HEK293 (cell line): ENCODE measurements at regions not wholly inside any gene's neighbourhood (a gene's known extent, or its start where the extent isn't known, plus 50 kb on each side); places are given as distances from the start of the nearest gene placed in this dataset.

Experiments used
- CTCF ChIA-PET: fragments of 350-600 bp; formaldehyde crosslinking; extraction: SDS; loops from one replicate; lab custom pipeline; 2021; ENCODE audit warnings: antibody characterized with exemption; lab: Yijun Ruan, JAX
- POLR2A ChIA-PET: fragments of 300-600 bp; formaldehyde crosslinking; extraction: SDS; loops from one replicate; lab custom pipeline; 2020; ENCODE audit warnings: antibody characterized with exemption, inconsistent platforms; lab: Yijun Ruan, JAX
- H3K27ac ChIP-seq: fragments of 200-500 bp; sonication (Bioruptor generic); 2 replicates; pipeline ENCODE4 v1.5.1; 2014; ENCODE audit warnings: low read depth, low read length, control low read depth, inconsistent platforms; ENCODE audit errors: extremely low read depth
- H3K36me3 ChIP-seq, 2 experiments: fragments of 200-500 bp in 1 of 2; sonication (Bioruptor generic) in 1 of 2; 1 replicate in 1 of 2; 2 replicates in 1 of 2; pipeline ENCODE4 v1.5.1; 2014 to 2017; ENCODE audit warnings: inconsistent platforms in 2 of 2, low read length in 2 of 2; ENCODE audit not compliant: control insufficient read depth in 2 of 2, insufficient read depth in 1 of 2
- H3K4me1 ChIP-seq: fragments of 200-500 bp; sonication (Bioruptor generic); 2 replicates; pipeline ENCODE4 v1.5.1; 2014; ENCODE audit warnings: mild to moderate bottlenecking, low read length, inconsistent platforms; ENCODE audit not compliant: control insufficient read depth, insufficient read depth
- H3K4me3 ChIP-seq: 2 replicates; pipeline ENCODE4 v1.5.1; 2011; ENCODE audit warnings: low read depth, mild to moderate bottlenecking, control low read depth, low read length, moderate library complexity
- H3K9me3 ChIP-seq: fragments of 200-500 bp; sonication (Bioruptor generic); 2 replicates; pipeline ENCODE4 v1.5.1; 2014; ENCODE audit warnings: low read depth, low read length, inconsistent platforms; ENCODE audit not compliant: control insufficient read depth, insufficient read depth
- HOXC10 ChIP-seq: sonication (generic); formaldehyde crosslinking; IDR thresholded peaks from 2 replicates; pipeline ENCODE4 v1.8.1; 2023; ENCODE audit warnings: mild to moderate bottlenecking, missing genetic modification reagents
- PATZ1 ChIP-seq: fragments of 450-650 bp; formaldehyde crosslinking; IDR thresholded peaks from 2 replicates; pipeline ENCODE4 v1.5.1; 2016; ENCODE audit warnings: missing biosample characterization, missing genetic modification characterization
- TRIM28 ChIP-seq: IDR thresholded peaks from 2 replicates; pipeline ENCODE4 v1.6.1; 2011; ENCODE audit warnings: low read length, control low read depth, borderline replicate concordance
- ZBTB17 ChIP-seq: fragments of 450-650 bp; formaldehyde crosslinking; IDR thresholded peaks from 2 replicates; pipeline ENCODE4 v1.5.1; 2016; ENCODE audit warnings: missing biosample characterization, missing genetic modification characterization
- ZBTB8A ChIP-seq: fragments of 450-650 bp; formaldehyde crosslinking; IDR thresholded peaks from 2 replicates; pipeline ENCODE4 v1.5.1; 2016; ENCODE audit warnings: missing biosample characterization, missing genetic modification characterization
- ZNF155 ChIP-seq: fragments of 450-650 bp; formaldehyde crosslinking; IDR thresholded peaks from 2 replicates; pipeline ENCODE4 v1.5.1; 2016; ENCODE audit warnings: missing biosample characterization, missing genetic modification characterization
- ZNF157 ChIP-seq: fragments of 450-650 bp; formaldehyde crosslinking; IDR thresholded peaks from 2 replicates; pipeline ENCODE4 v1.5.1; 2016; ENCODE audit warnings: missing biosample characterization, missing genetic modification characterization
- ZNF16 ChIP-seq: fragments of 450-650 bp; formaldehyde crosslinking; IDR thresholded peaks from 2 replicates; pipeline ENCODE4 v1.5.1; 2016; ENCODE audit warnings: low read depth, missing biosample characterization, missing genetic modification characterization
- ZNF175 ChIP-seq: fragments of 450-650 bp; formaldehyde crosslinking; IDR thresholded peaks from 2 replicates; pipeline ENCODE4 v1.5.1; 2016; ENCODE audit warnings: missing biosample characterization, missing genetic modification characterization
- ZNF23 ChIP-seq: fragments of 450-650 bp; formaldehyde crosslinking; IDR thresholded peaks from 2 replicates; pipeline ENCODE4 v1.5.1; 2016; ENCODE audit warnings: missing biosample characterization, missing genetic modification characterization, borderline replicate concordance
- ZNF266 ChIP-seq: fragments of 450-650 bp; formaldehyde crosslinking; IDR thresholded peaks from 2 replicates; pipeline ENCODE4 v1.5.1; 2016; ENCODE audit warnings: missing biosample characterization, missing genetic modification characterization, low read depth
- ZNF341 ChIP-seq: fragments of 450-650 bp; formaldehyde crosslinking; IDR thresholded peaks from 2 replicates; pipeline ENCODE4; 2016; ENCODE audit warnings: low read depth, missing biosample characterization, missing genetic modification characterization
- ZNF394 ChIP-seq: fragments of 450-650 bp; formaldehyde crosslinking; IDR thresholded peaks from 2 replicates; pipeline ENCODE4 v1.5.1; 2016; ENCODE audit warnings: missing biosample characterization, missing genetic modification characterization, mild to moderate bottlenecking, moderate library complexity, borderline replicate concordance
- ZNF426 ChIP-seq: fragments of 450-650 bp; formaldehyde crosslinking; IDR thresholded peaks from 2 replicates; pipeline ENCODE4 v1.5.1; 2017; ENCODE audit warnings: missing biosample characterization, missing genetic modification characterization, mild to moderate bottlenecking, inconsistent platforms, moderate library complexity
- ZNF521 ChIP-seq: fragments of 450-650 bp; formaldehyde crosslinking; IDR thresholded peaks from 2 replicates; pipeline ENCODE4 v1.5.1; 2017; ENCODE audit warnings: missing biosample characterization, mild to moderate bottlenecking, missing genetic modification characterization
- ZNF549 ChIP-seq: fragments of 450-650 bp; IDR thresholded peaks from 2 replicates; pipeline ENCODE4 v1.5.1; 2018; ENCODE audit warnings: missing biosample characterization, missing genetic modification characterization, mild to moderate bottlenecking, inconsistent platforms, moderate library complexity
- ZNF624 ChIP-seq: fragments of 450-650 bp; formaldehyde crosslinking; IDR thresholded peaks from 2 replicates; pipeline ENCODE4 v1.5.1; 2017; ENCODE audit warnings: missing biosample characterization, missing genetic modification characterization
- ZNF654 ChIP-seq: fragments of 450-650 bp; formaldehyde crosslinking; IDR thresholded peaks from 2 replicates; pipeline ENCODE4 v1.5.1; 2016; ENCODE audit warnings: low read depth, missing biosample characterization, missing genetic modification characterization
- ZNF747 ChIP-seq: fragments of 450-650 bp; formaldehyde crosslinking; IDR thresholded peaks from 2 replicates; pipeline ENCODE4 v1.5.1; 2016; ENCODE audit warnings: missing biosample characterization, missing genetic modification characterization
- TF ChIP-seq, protein P1 (sequence below): fragments of 450-650 bp; formaldehyde crosslinking; conservative IDR thresholded peaks from 2 replicates; pipeline ENCODE4 v1.5.1; 2016; ENCODE audit warnings: low read depth, missing biosample characterization, missing genetic modification characterization
- TF ChIP-seq, protein P2 (sequence below): fragments of 450-650 bp; formaldehyde crosslinking; IDR thresholded peaks from 2 replicates; pipeline ENCODE4 v1.5.0; 2017; ENCODE audit warnings: missing biosample characterization, missing genetic modification characterization, borderline replicate concordance
- TF ChIP-seq, protein P3 (sequence below): fragments of 450-650 bp; formaldehyde crosslinking; IDR thresholded peaks from 2 replicates; pipeline ENCODE4; 2016; ENCODE audit warnings: missing biosample characterization, missing genetic modification characterization
- TF ChIP-seq, protein P4 (sequence below): fragments of 450-650 bp; formaldehyde crosslinking; IDR thresholded peaks from 2 replicates; pipeline ENCODE4 v1.5.1; 2017; ENCODE audit warnings: missing biosample characterization, missing genetic modification characterization
- TF ChIP-seq, protein P5 (sequence below): fragments of 450-650 bp; formaldehyde crosslinking; IDR thresholded peaks from 2 replicates; pipeline ENCODE4 v1.5.1; 2016; ENCODE audit warnings: missing biosample characterization, missing genetic modification characterization

- TF ChIP-seq, protein P1, sequence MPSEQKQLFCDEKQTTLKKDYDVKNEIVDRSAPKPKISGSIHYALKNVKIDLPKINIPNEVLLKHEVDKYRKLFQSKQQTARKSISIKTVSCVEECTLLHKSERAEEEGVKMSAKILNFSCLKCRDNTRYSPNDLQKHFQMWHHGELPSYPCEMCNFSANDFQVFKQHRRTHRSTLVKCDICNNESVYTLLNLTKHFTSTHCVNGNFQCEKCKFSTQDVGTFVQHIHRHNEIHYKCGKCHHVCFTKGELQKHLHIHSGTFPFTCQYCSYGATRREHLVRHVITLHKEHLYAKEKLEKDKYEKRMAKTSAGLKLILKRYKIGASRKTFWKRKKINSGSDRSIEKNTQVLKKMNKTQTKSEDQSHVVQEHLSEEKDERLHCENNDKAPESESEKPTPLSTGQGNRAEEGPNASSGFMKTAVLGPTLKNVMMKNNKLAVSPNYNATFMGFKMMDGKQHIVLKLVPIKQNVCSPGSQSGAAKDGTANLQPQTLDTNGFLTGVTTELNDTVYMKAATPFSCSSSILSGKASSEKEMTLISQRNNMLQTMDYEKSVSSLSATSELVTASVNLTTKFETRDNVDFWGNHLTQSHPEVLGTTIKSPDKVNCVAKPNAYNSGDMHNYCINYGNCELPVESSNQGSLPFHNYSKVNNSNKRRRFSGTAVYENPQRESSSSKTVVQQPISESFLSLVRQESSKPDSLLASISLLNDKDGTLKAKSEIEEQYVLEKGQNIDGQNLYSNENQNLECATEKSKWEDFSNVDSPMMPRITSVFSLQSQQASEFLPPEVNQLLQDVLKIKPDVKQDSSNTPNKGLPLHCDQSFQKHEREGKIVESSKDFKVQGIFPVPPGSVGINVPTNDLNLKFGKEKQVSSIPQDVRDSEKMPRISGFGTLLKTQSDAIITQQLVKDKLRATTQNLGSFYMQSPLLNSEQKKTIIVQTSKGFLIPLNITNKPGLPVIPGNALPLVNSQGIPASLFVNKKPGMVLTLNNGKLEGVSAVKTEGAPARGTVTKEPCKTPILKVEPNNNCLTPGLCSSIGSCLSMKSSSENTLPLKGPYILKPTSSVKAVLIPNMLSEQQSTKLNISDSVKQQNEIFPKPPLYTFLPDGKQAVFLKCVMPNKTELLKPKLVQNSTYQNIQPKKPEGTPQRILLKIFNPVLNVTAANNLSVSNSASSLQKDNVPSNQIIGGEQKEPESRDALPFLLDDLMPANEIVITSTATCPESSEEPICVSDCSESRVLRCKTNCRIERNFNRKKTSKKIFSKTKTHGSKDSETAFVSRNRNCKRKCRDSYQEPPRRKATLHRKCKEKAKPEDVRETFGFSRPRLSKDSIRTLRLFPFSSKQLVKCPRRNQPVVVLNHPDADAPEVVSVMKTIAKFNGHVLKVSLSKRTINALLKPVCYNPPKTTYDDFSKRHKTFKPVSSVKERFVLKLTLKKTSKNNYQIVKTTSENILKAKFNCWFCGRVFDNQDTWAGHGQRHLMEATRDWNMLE = no peak
- TF ChIP-seq ZNF747 (tag by site-specific recombination) (no peak), ZNF341 (tag by site-specific recombination) (no peak), ZNF654 (tag by site-specific recombination) (no peak), ZNF157 (no peak)
Observed at GRCh38 chr1:68624233-68624632, 127.4 kb upstream of the DEPDC1 start (continued).

- H3K4me3 ChIP-seq = no peak overlapping the region
- H3K4me1 ChIP-seq = no peaks in the 10 kb centered on the region
- no peaks in the 10 kb centered on the region for H3K9me3 ChIP-seq
- no peak overlapping the region for H3K27ac ChIP-seq
- CTCF ChIA-PET = no interaction called here
- no peaks in the 10 kb centered on the region for H3K36me3 ChIP-seq
- POLR2A ChIA-PET = no interaction called here
- TF ChIP-seq ZNF624 (tag by site-specific recombination) (no peak), TRIM28 (no peak), ZNF426 (tag by site-specific recombination) (no peak), ZNF549 (tag by site-specific recombination) (no peak), ZNF23 (tag by site-specific recombination) (no peak), ZNF521 (tag by site-specific recombination) (no peak), ZBTB17 (tag by site-specific recombination) (no peak), ZNF155 (tag by site-specific recombination) (no peak), ZNF266 (tag by site-specific recombination) (no peak), ZNF16 (tag by site-specific recombination) (no peak), HOXC10 (CRISPR knock-in tag) (no peak), PATZ1 (tag by site-specific recombination) (no peak), ZBTB8A (tag by site-specific recombination) (no peak), ZNF175 (tag by site-specific recombination) (no peak), ZNF394 (tag by site-specific recombination) (no peak)
- TF ChIP-seq, protein P2, sequence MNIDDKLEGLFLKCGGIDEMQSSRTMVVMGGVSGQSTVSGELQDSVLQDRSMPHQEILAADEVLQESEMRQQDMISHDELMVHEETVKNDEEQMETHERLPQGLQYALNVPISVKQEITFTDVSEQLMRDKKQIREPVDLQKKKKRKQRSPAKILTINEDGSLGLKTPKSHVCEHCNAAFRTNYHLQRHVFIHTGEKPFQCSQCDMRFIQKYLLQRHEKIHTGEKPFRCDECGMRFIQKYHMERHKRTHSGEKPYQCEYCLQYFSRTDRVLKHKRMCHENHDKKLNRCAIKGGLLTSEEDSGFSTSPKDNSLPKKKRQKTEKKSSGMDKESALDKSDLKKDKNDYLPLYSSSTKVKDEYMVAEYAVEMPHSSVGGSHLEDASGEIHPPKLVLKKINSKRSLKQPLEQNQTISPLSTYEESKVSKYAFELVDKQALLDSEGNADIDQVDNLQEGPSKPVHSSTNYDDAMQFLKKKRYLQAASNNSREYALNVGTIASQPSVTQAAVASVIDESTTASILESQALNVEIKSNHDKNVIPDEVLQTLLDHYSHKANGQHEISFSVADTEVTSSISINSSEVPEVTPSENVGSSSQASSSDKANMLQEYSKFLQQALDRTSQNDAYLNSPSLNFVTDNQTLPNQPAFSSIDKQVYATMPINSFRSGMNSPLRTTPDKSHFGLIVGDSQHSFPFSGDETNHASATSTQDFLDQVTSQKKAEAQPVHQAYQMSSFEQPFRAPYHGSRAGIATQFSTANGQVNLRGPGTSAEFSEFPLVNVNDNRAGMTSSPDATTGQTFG (tag by site-specific recombination) = no peak
- TF ChIP-seq, protein P3, sequence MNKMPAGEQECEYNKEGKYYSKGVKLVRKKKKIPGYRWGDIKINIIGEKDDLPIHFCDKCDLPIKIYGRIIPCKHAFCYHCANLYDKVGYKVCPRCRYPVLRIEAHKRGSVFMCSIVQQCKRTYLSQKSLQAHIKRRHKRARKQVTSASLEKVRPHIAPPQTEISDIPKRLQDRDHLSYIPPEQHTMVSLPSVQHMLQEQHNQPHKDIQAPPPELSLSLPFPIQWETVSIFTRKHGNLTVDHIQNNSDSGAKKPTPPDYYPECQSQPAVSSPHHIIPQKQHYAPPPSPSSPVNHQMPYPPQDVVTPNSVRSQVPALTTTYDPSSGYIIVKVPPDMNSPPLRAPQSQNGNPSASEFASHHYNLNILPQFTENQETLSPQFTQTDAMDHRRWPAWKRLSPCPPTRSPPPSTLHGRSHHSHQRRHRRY (tag by site-specific recombination) = no peak
- TF ChIP-seq, protein P4, sequence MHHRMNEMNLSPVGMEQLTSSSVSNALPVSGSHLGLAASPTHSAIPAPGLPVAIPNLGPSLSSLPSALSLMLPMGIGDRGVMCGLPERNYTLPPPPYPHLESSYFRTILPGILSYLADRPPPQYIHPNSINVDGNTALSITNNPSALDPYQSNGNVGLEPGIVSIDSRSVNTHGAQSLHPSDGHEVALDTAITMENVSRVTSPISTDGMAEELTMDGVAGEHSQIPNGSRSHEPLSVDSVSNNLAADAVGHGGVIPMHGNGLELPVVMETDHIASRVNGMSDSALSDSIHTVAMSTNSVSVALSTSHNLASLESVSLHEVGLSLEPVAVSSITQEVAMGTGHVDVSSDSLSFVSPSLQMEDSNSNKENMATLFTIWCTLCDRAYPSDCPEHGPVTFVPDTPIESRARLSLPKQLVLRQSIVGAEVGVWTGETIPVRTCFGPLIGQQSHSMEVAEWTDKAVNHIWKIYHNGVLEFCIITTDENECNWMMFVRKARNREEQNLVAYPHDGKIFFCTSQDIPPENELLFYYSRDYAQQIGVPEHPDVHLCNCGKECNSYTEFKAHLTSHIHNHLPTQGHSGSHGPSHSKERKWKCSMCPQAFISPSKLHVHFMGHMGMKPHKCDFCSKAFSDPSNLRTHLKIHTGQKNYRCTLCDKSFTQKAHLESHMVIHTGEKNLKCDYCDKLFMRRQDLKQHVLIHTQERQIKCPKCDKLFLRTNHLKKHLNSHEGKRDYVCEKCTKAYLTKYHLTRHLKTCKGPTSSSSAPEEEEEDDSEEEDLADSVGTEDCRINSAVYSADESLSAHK (tag by site-specific recombination) = no peak
- TF ChIP-seq, protein P5, sequence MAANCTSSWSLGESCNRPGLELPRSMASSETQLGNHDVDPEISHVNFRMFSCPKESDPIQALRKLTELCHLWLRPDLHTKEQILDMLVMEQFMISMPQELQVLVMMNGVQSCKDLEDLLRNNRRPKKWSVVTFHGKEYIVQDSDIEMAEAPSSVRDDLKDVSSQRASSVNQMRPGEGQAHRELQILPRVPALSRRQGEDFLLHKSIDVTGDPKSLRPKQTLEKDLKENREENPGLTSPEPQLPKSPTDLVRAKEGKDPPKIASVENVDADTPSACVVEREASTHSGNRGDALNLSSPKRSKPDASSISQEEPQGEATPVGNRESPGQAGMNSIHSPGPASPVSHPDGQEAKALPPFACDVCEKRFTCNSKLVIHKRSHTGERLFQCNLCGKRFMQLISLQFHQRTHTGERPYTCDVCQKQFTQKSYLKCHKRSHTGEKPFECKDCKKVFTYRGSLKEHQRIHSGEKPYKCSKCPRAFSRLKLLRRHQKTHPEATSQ (tag by site-specific recombination) = no peak
Observed at GRCh38 chr1:68625624-68626023, 128.7 kb upstream of the DEPDC1 start.
